Kidney epithelial cell (primary cell): ENCODE measurements at regions not wholly inside any gene's neighbourhood (a gene's known extent, or its start where the extent isn't known, plus 50 kb on each side); places are given as distances from the start of the nearest gene placed in this dataset.
A peak's percentile ranks its signal among the peaks of the same experiment; 100 is the strongest.

Source experiments
- DNase-seq: peaks from one replicate; pipeline ENCODE4 v3.0.0-alpha.2; 2010; ENCODE audit warnings: low read depth
- H3K27me3 ChIP-seq: 2 replicates; pipeline ENCODE4 v1.6.0; 2011; ENCODE audit warnings: low read length; ENCODE audit not compliant: control insufficient read depth, insufficient read depth
- H3K36me3 ChIP-seq: 2 replicates; pipeline ENCODE4 v1.5.1; 2011; ENCODE audit warnings: low read length; ENCODE audit not compliant: control insufficient read depth, insufficient read depth
- H3K4me3 ChIP-seq: 2 replicates; pipeline ENCODE4 v1.5.1; 2011; ENCODE audit warnings: low read depth, mild to moderate bottlenecking, control low read depth, low read length
- TF ChIP-seq, protein P1 (sequence below): IDR thresholded peaks from 2 replicates; pipeline ENCODE4 v1.5.1; 2011; ENCODE audit warnings: mild to moderate bottlenecking, moderate library complexity, low read length, control low read depth, inconsistent platforms; ENCODE audit not compliant: insufficient read depth, poor library complexity, severe bottlenecking

GRCh38 chr6:10272591-10272990, 142.3 kb downstream of the TFAP2A start:
- Histone ChIP-seq H3K36me3 (no peaks in the 10 kb centered on the region), H3K4me3 (no peak overlapping the region), H3K27me3 (no peaks in the 10 kb centered on the region)
- TF ChIP-seq, protein P1, sequence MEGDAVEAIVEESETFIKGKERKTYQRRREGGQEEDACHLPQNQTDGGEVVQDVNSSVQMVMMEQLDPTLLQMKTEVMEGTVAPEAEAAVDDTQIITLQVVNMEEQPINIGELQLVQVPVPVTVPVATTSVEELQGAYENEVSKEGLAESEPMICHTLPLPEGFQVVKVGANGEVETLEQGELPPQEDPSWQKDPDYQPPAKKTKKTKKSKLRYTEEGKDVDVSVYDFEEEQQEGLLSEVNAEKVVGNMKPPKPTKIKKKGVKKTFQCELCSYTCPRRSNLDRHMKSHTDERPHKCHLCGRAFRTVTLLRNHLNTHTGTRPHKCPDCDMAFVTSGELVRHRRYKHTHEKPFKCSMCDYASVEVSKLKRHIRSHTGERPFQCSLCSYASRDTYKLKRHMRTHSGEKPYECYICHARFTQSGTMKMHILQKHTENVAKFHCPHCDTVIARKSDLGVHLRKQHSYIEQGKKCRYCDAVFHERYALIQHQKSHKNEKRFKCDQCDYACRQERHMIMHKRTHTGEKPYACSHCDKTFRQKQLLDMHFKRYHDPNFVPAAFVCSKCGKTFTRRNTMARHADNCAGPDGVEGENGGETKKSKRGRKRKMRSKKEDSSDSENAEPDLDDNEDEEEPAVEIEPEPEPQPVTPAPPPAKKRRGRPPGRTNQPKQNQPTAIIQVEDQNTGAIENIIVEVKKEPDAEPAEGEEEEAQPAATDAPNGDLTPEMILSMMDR = no peak
- no peak for DNase-seq

GRCh38 chr6:10271982-10272381, 142.9 kb downstream of the TFAP2A start:
- Histone ChIP-seq H3K36me3 (no peaks in the 10 kb centered on the region), H3K27me3 (no peaks in the 10 kb centered on the region), H3K4me3 (no peak overlapping the region)
- no peak for DNase-seq
- TF ChIP-seq, protein P1 = no peak

- DNase-seq = peak; percentile 35
These were observed 144.9 kb downstream of the TFAP2A start for GRCh38 chr6:10269814-10270472.

GRCh38 chr6:10268611-10269310, 146.1 kb downstream of the TFAP2A start:
- H3K4me3 ChIP-seq = no peak overlapping the region
- no peak for DNase-seq
- no peaks in the 10 kb centered on the region for H3K36me3 ChIP-seq
- TF ChIP-seq, protein P1 = no peak
- no peaks in the 10 kb centered on the region for H3K27me3 ChIP-seq

More at GRCh38 chr6:10269814-10270472, 144.9 kb downstream of the TFAP2A start:
- H3K4me3 ChIP-seq = no peak overlapping the region
- H3K36me3 ChIP-seq = no peaks in the 10 kb centered on the region
- TF ChIP-seq, protein P1 = no peak
- H3K27me3 ChIP-seq = no peaks in the 10 kb centered on the region

DNA sequence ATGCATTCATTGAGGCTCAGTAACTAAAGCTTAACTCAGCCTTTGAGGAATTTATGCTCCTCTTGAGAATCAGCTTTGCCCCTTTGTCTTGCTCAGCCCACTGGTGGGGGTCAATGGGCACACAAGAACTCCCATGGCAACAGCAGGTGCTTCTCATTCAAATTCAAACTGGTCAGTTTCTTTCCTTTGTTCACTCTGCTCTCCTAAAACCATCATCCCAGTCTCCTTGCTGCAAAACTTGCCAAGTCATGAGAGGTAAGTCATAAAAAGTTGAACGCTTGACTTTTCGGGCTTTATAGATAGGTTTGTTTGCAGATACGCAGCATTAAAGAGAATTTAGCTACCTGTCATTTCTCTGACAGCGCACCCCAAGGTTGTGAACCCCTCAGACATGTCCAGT, 146.8 kb downstream of the TFAP2A start:
- Histone ChIP-seq H3K4me3 (no peak overlapping the region), H3K27me3 (no peaks in the 10 kb centered on the region), H3K36me3 (no peaks in the 10 kb centered on the region)
- DNase-seq = no peak
- TF ChIP-seq, protein P1 = no peak

GRCh38 chr6:10266462-10266861, 148.4 kb downstream of the TFAP2A start:
- Histone ChIP-seq H3K36me3 (no peaks in the 10 kb centered on the region), H3K27me3 (no peaks in the 10 kb centered on the region), H3K4me3 (no peak overlapping the region)
- TF ChIP-seq, protein P1 = no peak
- no peak for DNase-seq
